Prostate gland (tissue), 2 donors: ENCODE measurements at regions not wholly inside any gene's neighbourhood (a gene's known extent, or its start where the extent isn't known, plus 50 kb on each side); places are given as distances from the start of the nearest gene placed in this dataset.

Experiments
- DNase-seq: peaks from one replicate; pipeline ENCODE4 v3.0.0-alpha.2; 2019; ENCODE audit warnings: low spot score
- H3K27ac ChIP-seq, 2 donors: fragments of 200-600 bp; sonication (generic); 2 replicates each; pipeline ENCODE4 v1.5.1; 2017 to 2019
- H3K27me3 ChIP-seq: fragments of 200-600 bp; sonication (generic); replicated peaks from 2 replicates; pipeline ENCODE4 v1.5.1; 2019; ENCODE audit not compliant: insufficient read depth
- H3K36me3 ChIP-seq, 2 donors: fragments of 200-600 bp; sonication (generic); 1 replicate in 1 of 2; 2 replicates in 1 of 2; pipeline versions ENCODE4 v1.5.1 to v1.8.1; 2017 to 2019
- H3K4me1 ChIP-seq: fragments of 200-600 bp; sonication (generic); replicated peaks from 2 replicates; pipeline ENCODE4 v1.5.1; 2019
- H3K4me3 ChIP-seq, 2 donors: fragments of 200-600 bp; sonication (generic); 2 replicates each; pipeline ENCODE4 v1.5.1; 2017 to 2019
- H3K9me3 ChIP-seq: fragments of 200-600 bp; sonication (generic); 2 replicates; pipeline ENCODE4 v1.5.1; 2017
- CTCF ChIP-seq, 4 experiments: fragments of 200-600 bp in 2 of 4; fragments of 450-650 bp in 2 of 4; sonication (generic) in 2 of 4; IDR thresholded peaks; 1 replicate in 3 of 4; 2 replicates in 1 of 4; pipeline ENCODE4 v1.5.1; 2016 to 2019; ENCODE audit warnings: antibody characterized with exemption in 4 of 4, mild to moderate bottlenecking in 2 of 4, moderate library complexity in 2 of 4
- POLR2A ChIP-seq: fragments of 450-650 bp; IDR thresholded peaks from one replicate; pipeline ENCODE4 v1.6.1; 2016; ENCODE audit warnings: antibody characterized with exemption, mild to moderate bottlenecking
- POLR2AphosphoS5 ChIP-seq: sonication (generic); formaldehyde crosslinking; IDR thresholded peaks from one replicate; pipeline ENCODE4 v1.6.1; 2017; ENCODE audit warnings: antibody characterized with exemption
- WGBS: methylation state at CpG from one replicate; pipeline ENCODE4 v1.1.5; 2018; 5-methylcytosine and 5-hydroxymethylcytosine counted together
- intact Hi-C: fragments of 100-400 bp; cut with DNase I; formaldehyde crosslinking; loops from one replicate; pipeline ENCODE4 v1.14.2; 2022

GRCh38 chr13:73715911-73716510 is 418.2 kb downstream of the KLF12 start:
- TF ChIP-seq POLR2A (no peak), CTCF (IDR thresholded peaks at IDR 0.05) (no peak), POLR2AphosphoS5 (no peak)
- H3K27ac ChIP-seq: no peak overlapping the region
- H3K4me3 ChIP-seq: no peak overlapping the region
- WGBS: 53% methylated on average over 2 of the region's 2 CpGs
- H3K9me3 ChIP-seq: no peaks in the 10 kb centered on the region
- intact Hi-C loops: no loop called here
- no peaks in the 10 kb centered on the region for H3K4me1 ChIP-seq
- no peaks in the 10 kb centered on the region for H3K36me3 ChIP-seq
- DNase-seq: no peak
- H3K27me3 ChIP-seq: no peaks in the 10 kb centered on the region

- intact Hi-C loops: no loop called here
- WGBS: 96% methylated on average over 15 of the region's 15 CpGs
- H3K4me1 ChIP-seq: no peaks in the 10 kb centered on the region
- TF ChIP-seq POLR2AphosphoS5 (no peak), CTCF (IDR thresholded peaks at IDR 0.05) (no peak), POLR2A (no peak)
- H3K9me3 ChIP-seq: no peaks in the 10 kb centered on the region
- DNase-seq: no peak
- H3K4me3 ChIP-seq: no peak overlapping the region
- no peaks in the 10 kb centered on the region for H3K36me3 ChIP-seq
- H3K27ac ChIP-seq: no peak overlapping the region
- no peaks in the 10 kb centered on the region for H3K27me3 ChIP-seq
Observed at GRCh38 chr13:73715114-73715910, 418.9 kb downstream of the KLF12 start.

DNA sequence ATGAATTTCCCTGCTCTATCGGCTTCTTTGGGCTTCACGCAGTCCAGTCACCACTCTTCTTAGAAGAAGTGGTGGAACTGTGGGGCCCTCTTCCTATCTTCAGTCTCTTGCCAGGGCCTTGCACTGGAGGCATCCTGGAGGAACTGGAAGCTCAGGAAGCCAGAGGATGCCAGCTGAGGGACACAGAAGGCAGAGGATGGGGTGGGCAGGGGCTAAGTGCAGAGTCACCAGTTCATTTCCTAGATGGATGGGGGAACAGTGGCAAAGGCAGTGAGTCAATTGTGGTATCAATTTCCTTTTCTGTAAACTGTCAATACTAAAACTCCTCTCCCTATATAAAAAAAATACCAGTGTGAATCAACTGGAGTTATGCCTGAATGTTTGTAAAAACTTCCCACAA is 419.7 kb downstream of the KLF12 start:
- no peak overlapping the region for H3K27ac ChIP-seq
- H3K4me1 ChIP-seq: no peaks in the 10 kb centered on the region
- no peaks in the 10 kb centered on the region for H3K27me3 ChIP-seq
- no peak for DNase-seq
- no peak for TF ChIP-seq POLR2AphosphoS5
- TF ChIP-seq POLR2A: no peak
- TF ChIP-seq CTCF (IDR thresholded peaks at IDR 0.05): no peak
- no peaks in the 10 kb centered on the region for H3K36me3 ChIP-seq
- no peak overlapping the region for H3K4me3 ChIP-seq
- no peaks in the 10 kb centered on the region for H3K9me3 ChIP-seq
- intact Hi-C loops: no loop called here
- 100% methylated on average over 2 of the region's 2 CpGs for WGBS

DNA sequence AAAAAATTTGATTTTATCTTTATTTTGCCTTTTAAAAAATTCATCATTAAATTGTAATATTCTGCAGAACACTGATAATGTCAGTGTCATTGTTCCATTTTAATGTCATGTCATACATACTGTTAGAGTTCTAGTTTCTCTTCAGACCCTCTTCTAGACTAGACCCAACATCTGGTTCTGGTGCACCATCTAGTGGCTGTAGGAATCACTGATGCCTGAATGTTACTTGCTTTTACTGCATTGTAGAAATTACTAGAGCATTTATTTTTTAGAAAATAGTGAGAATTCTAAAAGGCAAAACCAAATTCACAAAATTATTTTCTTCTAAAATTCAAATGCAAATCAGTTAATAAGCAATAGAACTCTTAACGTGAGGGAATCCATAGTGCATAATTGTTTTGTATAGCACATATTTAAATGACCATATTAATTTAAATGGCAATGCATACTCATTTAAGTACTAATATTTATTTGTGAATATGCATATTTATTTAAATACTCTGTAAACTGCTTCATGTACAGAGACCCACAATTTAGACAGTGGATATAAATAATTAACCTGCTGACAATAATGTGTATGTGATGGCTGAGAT is 425.7 kb downstream of the KLF12 start:
- Histone ChIP-seq H3K36me3 (no peaks in the 10 kb centered on the region), H3K4me1 (no peaks in the 10 kb centered on the region), H3K27ac (no peak overlapping the region), H3K4me3 (no peak overlapping the region), H3K27me3 (no peaks in the 10 kb centered on the region), H3K9me3 (no peaks in the 10 kb centered on the region)
- WGBS: 18% methylated on average over 1 of the region's 1 CpG
- intact Hi-C loops: loop anchor here (2.0 to 10.0 kb wide), 2 partner anchors 648 to 904 kb away; no protein-coding TSS in a partner anchor
- DNase-seq: peak; percentile 44
- peak; percentile 29 for TF ChIP-seq POLR2AphosphoS5
- peak; percentile 39 to 92 (median 76) for TF ChIP-seq CTCF (IDR thresholded peaks at IDR 0.05)
- TF ChIP-seq POLR2A: no peak
